ENCODE measurements at regions not wholly inside any gene's neighbourhood (a gene's known extent, or its start where the extent isn't known, plus 50 kb on each side); places are given as distances from the start of the nearest gene placed in this dataset.
A peak's percentile ranks its signal among the peaks of the same experiment; 100 is the strongest.

DNA sequence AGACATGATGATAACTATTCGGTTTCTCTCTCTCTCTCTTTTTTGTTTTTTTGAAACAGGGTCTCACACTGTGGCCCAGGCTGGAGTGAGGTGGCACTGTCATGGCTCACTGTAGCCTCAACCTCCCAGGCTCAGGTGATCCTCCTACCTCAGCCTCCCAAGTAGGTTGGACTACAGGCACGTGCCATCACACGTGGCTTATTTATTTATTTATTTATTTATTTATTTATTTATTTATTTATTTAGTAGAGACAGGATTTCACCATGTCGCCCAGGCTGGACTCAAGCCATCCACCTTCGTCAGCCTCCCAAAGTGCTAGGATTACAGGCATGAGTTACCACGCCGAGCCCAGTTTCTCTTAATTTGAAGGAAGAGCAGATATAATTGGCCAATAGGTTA lies 427.9 kb upstream of the JAG1 start:
- no peak overlapping the region for H3K4me2 ChIP-seq
- H4K20me1 ChIP-seq (ENCODE audit: insufficient read depth), result no peaks in the 10 kb centered on the region
- H3K4me1 ChIP-seq (ENCODE audit: low read depth, poor library complexity, severe bottlenecking), result no peaks in the 10 kb centered on the region
- H3K9ac ChIP-seq, result no peak overlapping the region
- no peaks in the 10 kb centered on the region for H3K79me2 ChIP-seq (ENCODE audit: insufficient read depth, low read depth)
- TF ChIP-seq, protein P1, sequence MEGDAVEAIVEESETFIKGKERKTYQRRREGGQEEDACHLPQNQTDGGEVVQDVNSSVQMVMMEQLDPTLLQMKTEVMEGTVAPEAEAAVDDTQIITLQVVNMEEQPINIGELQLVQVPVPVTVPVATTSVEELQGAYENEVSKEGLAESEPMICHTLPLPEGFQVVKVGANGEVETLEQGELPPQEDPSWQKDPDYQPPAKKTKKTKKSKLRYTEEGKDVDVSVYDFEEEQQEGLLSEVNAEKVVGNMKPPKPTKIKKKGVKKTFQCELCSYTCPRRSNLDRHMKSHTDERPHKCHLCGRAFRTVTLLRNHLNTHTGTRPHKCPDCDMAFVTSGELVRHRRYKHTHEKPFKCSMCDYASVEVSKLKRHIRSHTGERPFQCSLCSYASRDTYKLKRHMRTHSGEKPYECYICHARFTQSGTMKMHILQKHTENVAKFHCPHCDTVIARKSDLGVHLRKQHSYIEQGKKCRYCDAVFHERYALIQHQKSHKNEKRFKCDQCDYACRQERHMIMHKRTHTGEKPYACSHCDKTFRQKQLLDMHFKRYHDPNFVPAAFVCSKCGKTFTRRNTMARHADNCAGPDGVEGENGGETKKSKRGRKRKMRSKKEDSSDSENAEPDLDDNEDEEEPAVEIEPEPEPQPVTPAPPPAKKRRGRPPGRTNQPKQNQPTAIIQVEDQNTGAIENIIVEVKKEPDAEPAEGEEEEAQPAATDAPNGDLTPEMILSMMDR (conservative IDR thresholded peaks at IDR 0.05; ENCODE audit: low read depth, low read length), result no peak
- H3K27ac ChIP-seq, result no peak overlapping the region
- H3K36me3 ChIP-seq (ENCODE audit: insufficient read depth), result no peaks in the 10 kb centered on the region
- H2AFZ ChIP-seq (ENCODE audit: low read depth), result no peak overlapping the region
- H3K27me3 ChIP-seq (ENCODE audit: insufficient read depth, low read depth), result no peaks in the 10 kb centered on the region
- no peak overlapping the region for H3K4me3 ChIP-seq (IDR thresholded peaks at IDR 0.05; ENCODE audit: insufficient read depth, low read depth, low read length)

DNA sequence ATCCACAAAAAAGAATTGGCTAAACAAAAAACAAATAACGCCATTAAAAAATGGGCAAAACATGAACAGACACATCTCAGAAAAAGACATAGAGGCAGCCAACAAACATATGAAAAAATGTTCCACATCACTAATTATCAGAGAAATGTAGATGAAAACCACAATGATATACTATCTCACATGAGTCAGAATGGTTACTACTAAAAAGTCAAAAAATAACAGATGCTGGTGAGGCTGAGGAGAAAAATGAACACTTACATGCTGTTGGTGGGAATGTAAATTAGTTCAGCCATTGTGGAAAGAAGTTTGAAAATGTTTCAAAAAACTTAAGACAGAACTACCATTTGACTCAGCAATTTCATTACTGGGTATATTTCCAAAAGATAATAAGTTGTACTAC lies 430.1 kb upstream of the JAG1 start:
- Histone ChIP-seq H4K20me1 (ENCODE audit: insufficient read depth) (no peaks in the 10 kb centered on the region), H3K36me3 (ENCODE audit: insufficient read depth) (no peaks in the 10 kb centered on the region)

DNA sequence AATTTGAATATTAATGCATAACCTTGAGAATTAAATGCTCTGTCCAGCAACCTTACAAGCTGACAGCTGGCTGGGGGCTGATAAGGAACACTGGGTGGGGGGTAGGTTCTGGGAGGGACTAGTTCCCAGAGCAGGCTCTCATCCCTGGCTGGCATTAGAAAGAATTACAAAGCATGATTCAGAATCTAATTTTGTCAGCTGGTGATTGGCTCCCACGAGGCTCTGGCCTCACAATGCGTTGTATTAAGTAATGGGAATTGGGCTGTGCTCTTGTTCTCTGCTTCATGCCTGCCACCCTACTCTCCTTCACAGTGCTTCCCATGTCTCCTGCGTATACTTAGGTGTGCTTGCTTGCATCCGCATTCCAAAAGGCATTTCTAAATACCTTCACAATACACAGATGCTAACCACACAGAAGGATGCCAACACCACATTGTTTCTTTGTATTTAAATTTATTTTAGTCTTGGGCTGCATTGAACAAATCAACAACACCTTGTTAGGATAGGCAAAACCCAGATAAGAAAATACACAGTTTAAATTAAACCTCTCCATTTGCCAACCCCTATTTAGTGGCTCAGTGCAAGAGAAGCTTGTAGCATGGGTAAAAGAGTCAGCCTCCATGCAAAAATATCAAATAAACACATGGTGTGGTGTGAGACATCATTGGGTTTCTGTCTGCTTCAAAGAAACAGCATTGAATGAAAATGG lies 434.5 kb upstream of the JAG1 start:
- no peak overlapping the region for H2AFZ ChIP-seq (ENCODE audit: low read depth)
- H3K36me3 ChIP-seq (ENCODE audit: insufficient read depth), result no peaks in the 10 kb centered on the region
- H3K4me1 ChIP-seq (ENCODE audit: low read depth, poor library complexity, severe bottlenecking), result peaks cover 32% of the 10 kb centered on the region

More for the DNA sequence above, 430.1 kb upstream of the JAG1 start:
- H3K27ac ChIP-seq, result no peak overlapping the region
- no peaks in the 10 kb centered on the region for H3K27me3 ChIP-seq (ENCODE audit: insufficient read depth, low read depth)
- H2AFZ ChIP-seq (ENCODE audit: low read depth), result no peak overlapping the region
- H3K4me3 ChIP-seq (IDR thresholded peaks at IDR 0.05; ENCODE audit: insufficient read depth, low read depth, low read length), result no peak overlapping the region
- H3K4me2 ChIP-seq, result no peak overlapping the region
- no peak overlapping the region for H3K9ac ChIP-seq
- TF ChIP-seq, protein P1 (conservative IDR thresholded peaks at IDR 0.05; ENCODE audit: low read depth, low read length), result no peak
- H3K4me1 ChIP-seq (ENCODE audit: low read depth, poor library complexity, severe bottlenecking), result peaks cover 2% of the 10 kb centered on the region
- no peaks in the 10 kb centered on the region for H3K79me2 ChIP-seq (ENCODE audit: insufficient read depth, low read depth)

DNA sequence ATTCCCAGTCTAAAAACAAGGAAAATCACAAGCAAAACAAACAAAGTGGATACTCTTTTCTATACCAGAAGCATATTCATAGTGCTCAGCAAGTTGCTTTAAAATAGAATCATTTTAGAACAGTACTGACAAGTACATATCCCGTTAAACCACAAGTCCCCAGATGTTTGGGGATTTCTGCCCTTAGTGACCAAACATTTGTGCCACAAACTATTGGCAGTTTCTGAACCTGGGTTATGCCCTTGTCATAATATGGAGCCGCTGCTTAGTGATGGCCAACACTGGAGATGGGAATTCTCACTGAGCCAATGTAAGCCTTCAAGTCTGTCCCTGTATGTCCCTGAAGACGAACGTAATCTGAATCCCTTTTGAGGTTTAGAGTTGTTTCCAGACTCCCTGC lies 436.7 kb upstream of the JAG1 start:
- Histone ChIP-seq H3K79me2 (ENCODE audit: insufficient read depth, low read depth) (no peaks in the 10 kb centered on the region), H3K27ac (peak overlapping the region; percentile 68), H3K4me2 (peak overlapping the region; percentile 66), H4K20me1 (ENCODE audit: insufficient read depth) (no peaks in the 10 kb centered on the region), H3K27me3 (ENCODE audit: insufficient read depth, low read depth) (no peaks in the 10 kb centered on the region), H3K4me1 (ENCODE audit: low read depth, poor library complexity, severe bottlenecking) (peaks cover 32% of the 10 kb centered on the region), H3K36me3 (ENCODE audit: insufficient read depth) (no peaks in the 10 kb centered on the region), H2AFZ (ENCODE audit: low read depth) (peak overlapping the region; percentile 49; the same call in 1 of the 2 replicates), H3K9ac (no peak overlapping the region), H3K4me3 (IDR thresholded peaks at IDR 0.05; ENCODE audit: insufficient read depth, low read depth, low read length) (no peak overlapping the region)
- TF ChIP-seq, protein P1 (conservative IDR thresholded peaks at IDR 0.05; ENCODE audit: low read depth, low read length), result no peak

More for the DNA sequence above, 434.5 kb upstream of the JAG1 start:
- no peaks in the 10 kb centered on the region for H3K27me3 ChIP-seq (ENCODE audit: insufficient read depth, low read depth)
- no peak overlapping the region for H3K9ac ChIP-seq
- no peak overlapping the region for H3K4me2 ChIP-seq
- no peak overlapping the region for H3K4me3 ChIP-seq (IDR thresholded peaks at IDR 0.05; ENCODE audit: insufficient read depth, low read depth, low read length)
- no peak overlapping the region for H3K27ac ChIP-seq
- no peaks in the 10 kb centered on the region for H3K79me2 ChIP-seq (ENCODE audit: insufficient read depth, low read depth)
- TF ChIP-seq, protein P1 (conservative IDR thresholded peaks at IDR 0.05; ENCODE audit: low read depth, low read length), result no peak
- H4K20me1 ChIP-seq (ENCODE audit: insufficient read depth), result no peaks in the 10 kb centered on the region

All from KMS-11 (cell line).